ENCODE measurements at regions not wholly inside any gene's neighbourhood (a gene's known extent, or its start where the extent isn't known, plus 50 kb on each side); places are given as distances from the start of the nearest gene placed in this dataset.

- DNase-seq (ENCODE audit: insufficient read length, low spot score): no peak
- FAIRE-seq: no peak
Observed at GRCh38 chr17:77407321-77408277, 266.8 kb downstream of the SEC14L1 start.

DNA sequence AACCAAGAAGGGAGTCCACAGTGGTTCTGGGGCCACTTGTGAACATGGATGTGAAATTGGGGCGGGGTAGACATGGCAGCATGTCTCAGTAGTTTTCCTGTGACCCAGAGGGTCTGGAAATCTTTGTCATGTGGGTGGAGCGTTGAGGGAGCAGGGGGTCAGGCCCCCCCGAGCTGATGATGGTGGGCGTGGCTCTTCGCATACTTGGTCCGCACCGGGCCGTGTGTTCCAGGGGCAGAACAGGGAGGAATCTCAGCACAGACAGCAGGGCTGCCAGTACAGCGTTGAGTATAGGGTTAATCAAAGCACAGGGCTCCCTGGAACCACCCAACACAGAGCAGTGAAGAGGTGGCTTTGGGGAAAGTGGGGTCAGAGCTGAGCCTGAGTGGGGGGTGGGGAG, 267.5 kb downstream of the SEC14L1 start:
- DNase-seq (ENCODE audit: insufficient read length, low spot score) (no peak), FAIRE-seq (no peak)

DNA sequence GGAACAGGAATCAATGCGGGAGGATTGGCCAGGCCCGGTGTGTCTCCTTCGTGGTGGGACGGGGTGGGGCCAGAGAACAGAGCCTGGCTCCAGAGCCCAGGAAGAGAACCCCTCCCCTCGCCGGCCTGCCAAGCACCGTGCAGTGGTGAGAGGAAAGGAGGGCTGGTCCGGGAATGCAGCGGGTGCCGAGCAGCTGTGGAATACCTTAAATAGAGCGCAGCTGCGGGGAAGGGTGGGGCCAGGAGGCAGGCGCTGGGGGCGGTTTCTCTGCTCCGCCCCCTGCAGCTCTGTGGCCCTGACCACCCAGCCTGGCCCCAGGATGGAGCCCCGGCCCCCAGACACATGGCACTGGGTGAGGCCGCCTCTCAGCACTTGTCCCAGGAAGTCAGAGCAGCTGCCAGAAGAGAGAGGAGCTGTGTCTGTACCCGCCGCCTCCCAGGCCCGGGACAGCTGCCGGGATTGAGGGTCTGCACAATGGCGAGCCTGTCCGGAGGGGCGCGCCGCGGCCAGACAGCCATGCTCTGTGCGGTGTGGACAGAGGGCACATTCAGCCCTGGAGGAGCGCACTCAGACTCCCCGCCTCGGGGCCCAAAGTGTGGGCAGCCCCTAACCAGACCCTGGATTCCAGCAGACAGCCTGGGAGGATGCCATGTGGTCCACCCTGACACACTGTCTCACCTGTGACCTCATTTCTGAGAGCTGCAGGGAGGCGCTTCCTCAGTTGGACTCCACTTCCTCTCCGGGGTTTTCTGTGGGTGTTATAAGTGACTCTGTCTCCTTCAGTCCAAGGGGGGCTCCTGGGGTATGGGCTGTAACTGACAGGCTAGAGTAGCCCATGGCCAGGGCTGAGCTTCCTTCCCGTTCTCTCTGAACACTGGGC, 268.8 kb downstream of the SEC14L1 start:
- DNase-seq (ENCODE audit: insufficient read length, low spot score) (no peak), FAIRE-seq (no peak)

- DNase-seq (ENCODE audit: insufficient read length, low spot score): no peak
- no peak for FAIRE-seq
Observed at GRCh38 chr17:77410470-77410869, 269.7 kb downstream of the SEC14L1 start.

DNA sequence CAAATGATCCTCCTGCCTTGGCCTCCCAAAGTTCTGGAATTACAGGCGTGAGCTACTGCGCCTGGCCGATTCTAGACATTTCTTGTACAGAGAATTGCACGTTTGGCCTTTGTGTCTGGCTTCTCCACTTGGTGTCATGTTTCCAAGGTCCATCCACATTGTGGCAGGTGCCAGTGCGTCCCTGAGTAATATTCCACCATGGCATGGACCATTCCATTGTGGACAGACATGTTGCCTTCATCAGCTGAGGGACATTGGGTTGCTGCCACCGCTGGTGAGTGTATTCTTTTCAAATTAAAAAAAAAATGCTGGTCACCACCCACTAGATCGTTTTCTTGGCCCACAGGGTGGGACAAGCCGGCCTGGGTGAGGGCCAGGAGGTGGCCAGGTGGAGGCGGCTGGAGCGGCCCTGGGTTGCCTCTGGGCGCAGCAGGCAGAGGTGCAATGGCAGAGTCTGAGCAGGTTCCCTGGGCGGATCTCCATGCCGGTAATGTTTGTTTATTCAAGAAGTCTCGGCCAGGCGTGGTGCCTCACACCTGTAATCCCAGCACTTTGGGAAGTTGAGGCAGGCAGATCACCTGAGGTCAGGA, 274.1 kb downstream of the SEC14L1 start:
- DNase-seq (ENCODE audit: insufficient read length, low spot score) (no peak), FAIRE-seq (no peak)

GRCh38 chr17:77416105-77416713, 275.4 kb downstream of the SEC14L1 start:
- no peak for FAIRE-seq
- no peak for DNase-seq (ENCODE audit: insufficient read length, low spot score)

- FAIRE-seq (no peak), DNase-seq (ENCODE audit: insufficient read length, low spot score) (no peak)
Observed at GRCh38 chr17:77417575-77417974, 276.8 kb downstream of the SEC14L1 start.

GRCh38 chr17:77418609-77419008, 277.8 kb downstream of the SEC14L1 start:
- DNase-seq (ENCODE audit: insufficient read length, low spot score) (no peak), FAIRE-seq (no peak)

DNA sequence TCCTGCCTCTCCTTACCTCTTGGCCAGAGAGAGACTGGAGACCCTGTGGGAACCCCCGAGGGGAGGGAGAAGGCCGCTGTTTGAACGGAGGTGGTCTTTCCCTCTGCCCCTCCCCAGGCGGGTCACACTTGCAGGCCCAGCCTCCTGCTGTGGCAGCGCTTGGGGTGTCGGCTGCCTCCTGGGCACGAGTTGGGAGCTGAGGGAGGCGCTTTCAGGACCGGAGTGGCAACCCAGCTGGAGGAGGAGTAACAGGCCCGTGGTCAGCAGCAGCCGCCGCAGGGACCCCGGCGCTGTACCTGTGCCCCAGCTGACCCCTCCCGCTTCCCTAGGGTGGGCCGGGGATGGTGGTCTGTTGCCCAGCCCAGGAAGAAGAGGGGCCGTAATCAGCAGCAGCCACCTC, 278.3 kb downstream of the SEC14L1 start:
- DNase-seq (ENCODE audit: insufficient read length, low spot score) (no peak), FAIRE-seq (no peak)

- DNase-seq (ENCODE audit: insufficient read length, low spot score): no peak
- no peak for FAIRE-seq
Observed at GRCh38 chr17:77419547-77420094, 278.9 kb downstream of the SEC14L1 start.

DNA sequence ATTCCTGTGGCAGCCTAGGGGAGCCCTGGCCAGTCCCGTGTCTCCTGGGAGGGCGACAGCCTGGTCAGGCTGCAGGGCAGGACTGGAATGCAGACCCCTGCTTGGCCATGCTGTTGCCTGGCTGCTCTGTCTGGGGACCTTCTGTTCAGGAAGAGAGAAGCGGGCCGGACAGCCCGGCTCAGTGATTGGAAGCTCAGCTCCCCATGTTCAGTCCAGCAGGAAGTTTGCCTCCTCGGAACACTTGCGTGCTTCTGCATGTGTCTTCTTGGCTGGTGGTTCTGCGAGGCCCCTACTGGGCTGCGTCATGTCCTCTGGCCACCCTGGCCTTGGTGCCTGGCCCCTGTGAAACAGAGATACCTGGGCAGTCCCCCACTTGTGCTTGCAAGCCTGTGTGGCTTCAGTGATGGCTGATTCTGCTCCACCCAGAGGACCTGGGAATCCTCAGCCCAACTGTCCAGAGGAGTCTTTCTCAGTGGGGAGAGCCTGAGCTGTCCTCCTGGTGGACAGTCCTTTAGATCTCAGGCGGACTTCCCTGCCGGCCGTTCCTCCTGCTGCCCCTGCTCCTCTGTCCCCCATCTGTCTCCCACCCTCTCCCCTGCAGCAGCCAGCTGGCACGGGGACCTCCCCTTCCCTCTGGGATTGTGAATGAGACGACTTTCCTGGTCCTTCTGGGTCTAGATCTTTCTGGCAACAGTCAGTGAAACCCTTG, 279.5 kb downstream of the SEC14L1 start:
- no peak for FAIRE-seq

GRCh38 chr17:77420804-77421629, 280.2 kb downstream of the SEC14L1 start:
- peak; percentile 67 for DNase-seq (ENCODE audit: insufficient read length, low spot score)
- peak; percentile 96 for FAIRE-seq

More for the DNA sequence above, 279.5 kb downstream of the SEC14L1 start:
- DNase-seq (ENCODE audit: insufficient read length, low spot score): no peak

DNA sequence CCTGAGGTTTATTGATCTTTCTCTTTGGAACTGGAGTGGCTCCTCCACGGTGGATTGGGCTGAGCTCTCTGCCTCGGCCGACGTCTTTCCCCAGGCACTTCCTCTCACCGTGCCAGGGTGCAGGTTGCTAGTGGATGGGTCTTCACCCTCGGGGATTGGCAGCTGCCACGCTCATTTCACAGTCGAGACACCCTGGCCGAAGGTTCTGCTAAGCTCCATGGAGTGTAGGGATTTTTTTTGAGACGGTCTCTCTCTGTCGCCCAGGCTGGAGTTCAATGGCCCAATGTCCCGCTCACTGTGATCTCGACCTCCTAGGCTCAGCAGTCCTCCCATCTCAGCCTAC, 280.8 kb downstream of the SEC14L1 start:
- FAIRE-seq: no peak
- no peak for DNase-seq (ENCODE audit: insufficient read length, low spot score)

DNA sequence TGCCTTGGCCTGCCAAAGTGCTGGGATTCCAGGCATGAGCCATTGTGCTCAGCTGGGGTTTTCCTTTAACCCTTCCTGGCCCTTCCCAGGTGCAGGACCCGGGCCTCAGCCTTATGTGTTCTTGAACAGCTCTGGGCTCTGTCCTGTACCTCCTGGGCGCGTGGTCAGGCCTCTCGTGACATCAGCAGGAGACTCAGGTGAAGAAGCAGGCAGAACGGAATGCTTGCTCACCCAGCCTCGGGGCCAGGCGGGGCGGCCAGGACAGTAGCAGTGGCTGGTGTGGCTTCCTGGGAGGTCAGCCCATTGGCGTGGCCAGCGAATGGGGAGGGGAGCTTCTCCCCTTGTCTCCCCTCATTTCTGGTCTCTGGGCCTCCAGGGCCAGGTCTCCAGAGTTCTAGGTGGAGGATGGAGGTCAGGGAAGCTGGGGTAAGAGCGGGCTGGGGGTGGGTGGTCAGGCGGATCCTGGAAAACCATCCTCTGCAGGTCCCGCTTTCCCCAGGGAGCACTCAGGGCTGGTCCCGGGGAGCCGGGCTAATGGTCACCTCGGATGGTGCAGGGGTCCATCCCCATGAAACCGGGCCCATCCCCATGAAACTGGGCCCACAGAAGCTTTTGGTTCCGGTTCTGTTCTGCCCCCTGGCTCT, 281.5 kb downstream of the SEC14L1 start:
- DNase-seq (ENCODE audit: insufficient read length, low spot score) (no peak), FAIRE-seq (no peak)

GRCh38 chr17:77422748-77423113, 282.0 kb downstream of the SEC14L1 start:
- DNase-seq (ENCODE audit: insufficient read length, low spot score): no peak
- FAIRE-seq: no peak

GRCh38 chr17:77423589-77424451, 283.1 kb downstream of the SEC14L1 start:
- FAIRE-seq (no peak), DNase-seq (ENCODE audit: insufficient read length, low spot score) (no peak)

GRCh38 chr17:77424585-77425344, 284.0 kb downstream of the SEC14L1 start:
- FAIRE-seq (no peak), DNase-seq (ENCODE audit: insufficient read length, low spot score) (no peak)
